ENCODE measurements at regions not wholly inside any gene's neighbourhood (a gene's known extent, or its start where the extent isn't known, plus 50 kb on each side); places are given as distances from the start of the nearest gene placed in this dataset.
A peak's percentile ranks its signal among the peaks of the same experiment; 100 is the strongest.

DNA sequence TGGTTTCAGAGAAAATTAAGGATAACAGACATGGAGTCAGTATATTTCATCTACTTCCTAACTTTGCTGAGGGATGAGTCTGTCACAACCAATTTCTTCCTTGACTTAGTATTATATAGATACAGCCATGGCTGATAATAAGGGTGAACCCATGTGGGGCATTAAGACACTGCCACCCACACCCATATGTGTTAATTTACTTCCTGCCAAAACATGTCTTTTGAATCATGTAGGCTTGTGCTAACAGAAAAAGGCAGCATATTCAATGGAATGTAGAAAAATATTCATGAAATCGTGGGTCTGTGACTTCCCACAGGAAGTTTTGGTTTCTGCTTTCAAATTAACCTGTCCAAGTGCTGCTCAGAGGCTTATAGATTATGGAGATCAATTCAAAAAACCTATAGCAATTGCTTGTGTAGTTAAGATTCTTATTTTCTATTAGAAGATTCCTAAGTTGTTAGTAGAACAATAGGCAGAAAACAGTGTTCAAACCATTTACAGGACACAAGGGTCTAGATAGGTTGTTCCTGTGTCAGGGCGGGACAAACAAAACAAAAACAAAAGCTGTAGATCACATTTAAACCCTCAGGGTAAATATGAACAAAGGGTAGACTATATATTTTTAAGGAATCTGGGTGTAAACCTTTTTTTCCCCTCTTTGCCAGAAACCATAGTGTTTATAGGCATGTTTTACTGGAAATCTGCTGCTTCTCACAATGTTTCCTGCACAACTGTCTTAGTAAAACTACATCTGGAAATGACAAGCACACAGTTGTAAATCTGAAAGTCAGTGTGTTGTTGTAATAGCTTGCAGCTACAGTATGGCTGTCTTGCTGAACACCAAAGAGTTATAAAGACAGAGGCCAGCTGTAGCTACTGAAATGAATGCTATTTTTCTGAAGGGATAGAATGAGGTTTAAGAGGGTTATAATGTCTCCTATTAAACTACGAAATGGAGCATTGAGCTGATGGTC lies 691.2 kb downstream of the EPHA4 start:
- no peak for DNase-seq
- Histone ChIP-seq H2BK5ac (ENCODE audit: low read length) (no peak overlapping the region), H3K4me3 (ENCODE audit: low read length) (no peak overlapping the region), H3K79me1 (ENCODE audit: low read length) (no peaks in the 10 kb centered on the region), H3K4ac (ENCODE audit: low read depth, low read length) (no peak overlapping the region), H2BK15ac (replicated peaks; ENCODE audit: low read depth) (no peak overlapping the region), H3K27ac (ENCODE audit: low read depth, low read length) (no peak overlapping the region), H3K18ac (ENCODE audit: low read length) (no peak overlapping the region), H3K4me2 (ENCODE audit: low read length) (no peak overlapping the region), H3K23ac (ENCODE audit: low read length) (no peak overlapping the region), H3K9ac (ENCODE audit: low read length) (no peak overlapping the region), H4K5ac (ENCODE audit: low read length) (no peak overlapping the region), H2BK120ac (ENCODE audit: low read depth, low read length) (no peak overlapping the region), H3K36me3 (ENCODE audit: control insufficient read depth, insufficient read depth, low read length) (no peaks in the 10 kb centered on the region), H3K4me1 (ENCODE audit: control insufficient read depth, low read depth, low read length) (no peaks in the 10 kb centered on the region), H3K27me3 (ENCODE audit: insufficient read depth, low read length, poor library complexity) (no peaks in the 10 kb centered on the region), H2AK5ac (ENCODE audit: low read length) (no peak overlapping the region), H3K56ac (ENCODE audit: low read length) (no peak overlapping the region), H4K8ac (ENCODE audit: low read depth, low read length) (no peak overlapping the region), H3K79me2 (ENCODE audit: control insufficient read depth, insufficient read depth, low read length) (no peaks in the 10 kb centered on the region)
- WGBS (ENCODE audit: extremely low coverage, insufficient coverage, low lambda C conversion rate): no CpG with 5 or more reads among the region's 3 CpGs

- H3K9ac ChIP-seq (ENCODE audit: low read length): no peak overlapping the region
- no peak overlapping the region for H3K18ac ChIP-seq (ENCODE audit: low read length)
- no peak overlapping the region for H3K23ac ChIP-seq (ENCODE audit: low read length)
- no peak for DNase-seq
- H3K27ac ChIP-seq (ENCODE audit: low read depth, low read length): no peak overlapping the region
- H2BK120ac ChIP-seq (ENCODE audit: low read depth, low read length): no peak overlapping the region
- H2AK5ac ChIP-seq (ENCODE audit: low read length): no peak overlapping the region
- no peak overlapping the region for H4K5ac ChIP-seq (ENCODE audit: low read length)
- H3K4me2 ChIP-seq (ENCODE audit: low read length): no peak overlapping the region
- no peak overlapping the region for H3K4me3 ChIP-seq (ENCODE audit: low read length)
- no peaks in the 10 kb centered on the region for H3K27me3 ChIP-seq (ENCODE audit: insufficient read depth, low read length, poor library complexity)
- no peak overlapping the region for H2BK5ac ChIP-seq (ENCODE audit: low read length)
- no peak overlapping the region for H2BK15ac ChIP-seq (replicated peaks; ENCODE audit: low read depth)
- no peak overlapping the region for H3K4ac ChIP-seq (ENCODE audit: low read depth, low read length)
- H3K79me1 ChIP-seq (ENCODE audit: low read length): no peaks in the 10 kb centered on the region
- peaks cover 2% of the 10 kb centered on the region for H3K4me1 ChIP-seq (ENCODE audit: control insufficient read depth, low read depth, low read length)
- H3K36me3 ChIP-seq (ENCODE audit: control insufficient read depth, insufficient read depth, low read length): no peaks in the 10 kb centered on the region
- H3K56ac ChIP-seq (ENCODE audit: low read length): no peak overlapping the region
- H4K8ac ChIP-seq (ENCODE audit: low read depth, low read length): no peak overlapping the region
- no peaks in the 10 kb centered on the region for H3K79me2 ChIP-seq (ENCODE audit: control insufficient read depth, insufficient read depth, low read length)
Measured at GRCh38 chr2:220882507-220882906, 689.6 kb downstream of the EPHA4 start.

DNA sequence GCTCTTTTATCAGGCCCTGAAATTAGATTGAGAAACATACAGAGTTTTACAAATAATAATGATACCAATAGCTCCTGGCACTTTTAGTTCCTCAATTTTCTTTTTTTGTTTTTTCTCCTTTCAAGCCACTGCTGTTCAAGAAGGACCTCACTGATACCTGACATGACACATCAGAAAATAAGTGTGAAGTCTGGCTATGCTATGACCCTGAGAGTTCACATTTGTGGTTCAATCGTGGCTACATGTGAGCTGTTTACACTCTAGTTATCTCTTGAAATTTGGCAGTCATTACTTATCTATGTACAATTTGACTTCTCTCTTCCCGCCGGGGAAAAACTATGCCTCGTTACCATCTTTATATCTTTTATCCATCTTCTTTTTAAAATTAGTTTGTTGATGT lies 686.5 kb downstream of the EPHA4 start:
- Histone ChIP-seq H4K8ac (ENCODE audit: low read depth, low read length) (no peak overlapping the region), H3K56ac (ENCODE audit: low read length) (no peak overlapping the region), H3K79me2 (ENCODE audit: control insufficient read depth, insufficient read depth, low read length) (no peaks in the 10 kb centered on the region), H3K4me3 (ENCODE audit: low read length) (no peak overlapping the region), H2BK5ac (ENCODE audit: low read length) (no peak overlapping the region), H3K4me1 (ENCODE audit: control insufficient read depth, low read depth, low read length) (peaks cover 2% of the 10 kb centered on the region), H2BK120ac (ENCODE audit: low read depth, low read length) (no peak overlapping the region), H3K79me1 (ENCODE audit: low read length) (no peaks in the 10 kb centered on the region), H3K4ac (ENCODE audit: low read depth, low read length) (no peak overlapping the region), H3K27me3 (ENCODE audit: insufficient read depth, low read length, poor library complexity) (no peaks in the 10 kb centered on the region), H2BK15ac (replicated peaks; ENCODE audit: low read depth) (no peak overlapping the region), H3K27ac (ENCODE audit: low read depth, low read length) (no peak overlapping the region), H4K5ac (ENCODE audit: low read length) (no peak overlapping the region), H3K18ac (ENCODE audit: low read length) (no peak overlapping the region), H3K23ac (ENCODE audit: low read length) (no peak overlapping the region), H2AK5ac (ENCODE audit: low read length) (no peak overlapping the region), H3K4me2 (ENCODE audit: low read length) (no peak overlapping the region), H3K9ac (ENCODE audit: low read length) (no peak overlapping the region), H3K36me3 (ENCODE audit: control insufficient read depth, insufficient read depth, low read length) (no peaks in the 10 kb centered on the region)
- DNase-seq: peak; percentile 42
- WGBS (ENCODE audit: extremely low coverage, insufficient coverage, low lambda C conversion rate): no CpG with 5 or more reads among the region's 4 CpGs

DNA sequence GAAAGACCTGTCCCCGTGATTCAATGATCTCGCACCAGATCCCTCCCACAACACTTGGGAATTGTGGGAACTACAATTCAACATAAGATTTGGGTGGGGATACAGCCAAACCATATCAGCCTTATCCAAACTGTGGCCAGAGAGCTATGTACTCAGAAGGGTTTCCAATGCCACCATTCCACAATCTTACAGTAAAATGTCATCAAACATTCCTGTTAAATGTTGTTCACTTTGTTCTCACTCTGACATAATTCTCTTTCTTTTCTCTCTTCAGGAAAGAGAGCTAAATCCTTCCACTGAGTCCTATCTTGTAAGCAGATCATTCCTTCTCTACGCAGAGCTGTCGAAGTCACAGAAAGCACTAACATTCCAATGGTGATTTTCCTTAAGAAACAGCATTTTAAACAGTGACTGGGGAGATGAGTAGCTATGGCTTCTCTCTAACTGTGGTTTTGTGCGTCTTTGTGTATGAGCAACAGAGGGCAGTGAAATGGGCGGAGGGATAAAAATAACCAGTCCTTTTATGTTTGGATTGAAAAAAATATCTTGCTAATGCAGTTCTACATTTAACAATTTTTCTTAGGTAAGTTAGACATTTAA lies 684.7 kb downstream of the EPHA4 start:
- H3K27me3 ChIP-seq (ENCODE audit: insufficient read depth, low read length, poor library complexity): no peaks in the 10 kb centered on the region
- H3K18ac ChIP-seq (ENCODE audit: low read length): no peak overlapping the region
- H3K56ac ChIP-seq (ENCODE audit: low read length): no peak overlapping the region
- H3K4me2 ChIP-seq (ENCODE audit: low read length): no peak overlapping the region
- no peak overlapping the region for H2BK120ac ChIP-seq (ENCODE audit: low read depth, low read length)
- H4K5ac ChIP-seq (ENCODE audit: low read length): no peak overlapping the region
- H2AK5ac ChIP-seq (ENCODE audit: low read length): no peak overlapping the region
- H3K79me2 ChIP-seq (ENCODE audit: control insufficient read depth, insufficient read depth, low read length): no peaks in the 10 kb centered on the region
- H3K9ac ChIP-seq (ENCODE audit: low read length): no peak overlapping the region
- H2BK15ac ChIP-seq (replicated peaks; ENCODE audit: low read depth): no peak overlapping the region
- no peaks in the 10 kb centered on the region for H3K79me1 ChIP-seq (ENCODE audit: low read length)
- WGBS (ENCODE audit: extremely low coverage, insufficient coverage, low lambda C conversion rate): no CpG with 5 or more reads among the region's 6 CpGs
- no peak overlapping the region for H2BK5ac ChIP-seq (ENCODE audit: low read length)
- H3K4me3 ChIP-seq (ENCODE audit: low read length): no peak overlapping the region
- no peak overlapping the region for H3K4ac ChIP-seq (ENCODE audit: low read depth, low read length)
- no peak overlapping the region for H3K23ac ChIP-seq (ENCODE audit: low read length)
- DNase-seq: peak; percentile 53
- no peak overlapping the region for H3K27ac ChIP-seq (ENCODE audit: low read depth, low read length)
- no peak overlapping the region for H4K8ac ChIP-seq (ENCODE audit: low read depth, low read length)
- H3K36me3 ChIP-seq (ENCODE audit: control insufficient read depth, insufficient read depth, low read length): no peaks in the 10 kb centered on the region
- H3K4me1 ChIP-seq (ENCODE audit: control insufficient read depth, low read depth, low read length): peaks cover 4% of the 10 kb centered on the region

DNA sequence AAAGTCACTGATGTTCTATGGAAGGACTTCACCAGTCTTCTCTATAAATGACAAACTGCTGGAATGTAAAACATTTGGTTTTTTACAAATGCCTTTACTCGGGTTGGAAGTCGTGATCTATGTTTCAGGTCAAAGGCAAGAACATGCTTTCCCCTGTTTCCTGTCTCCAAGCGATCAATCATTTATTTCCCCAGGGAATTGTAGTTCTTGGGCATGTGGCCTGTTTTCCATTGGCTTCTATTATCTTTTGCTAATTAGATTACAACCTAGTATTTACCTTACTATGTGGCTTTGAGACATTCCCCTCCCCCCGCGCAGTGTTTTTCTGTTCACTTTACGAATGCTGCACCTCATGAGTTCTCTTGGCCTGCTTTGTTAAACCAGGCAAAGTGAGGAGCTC lies 684.2 kb downstream of the EPHA4 start:
- Histone ChIP-seq H2BK5ac (ENCODE audit: low read length) (no peak overlapping the region), H3K18ac (ENCODE audit: low read length) (no peak overlapping the region), H3K23ac (ENCODE audit: low read length) (no peak overlapping the region), H3K56ac (ENCODE audit: low read length) (no peak overlapping the region), H3K4me2 (ENCODE audit: low read length) (no peak overlapping the region), H3K9ac (ENCODE audit: low read length) (no peak overlapping the region), H2AK5ac (ENCODE audit: low read length) (no peak overlapping the region), H2BK15ac (replicated peaks; ENCODE audit: low read depth) (peak overlapping the region; percentile 36), H3K79me2 (ENCODE audit: control insufficient read depth, insufficient read depth, low read length) (no peaks in the 10 kb centered on the region), H3K79me1 (ENCODE audit: low read length) (no peaks in the 10 kb centered on the region), H4K8ac (ENCODE audit: low read depth, low read length) (no peak overlapping the region), H3K27me3 (ENCODE audit: insufficient read depth, low read length, poor library complexity) (no peaks in the 10 kb centered on the region), H4K5ac (ENCODE audit: low read length) (no peak overlapping the region), H3K36me3 (ENCODE audit: control insufficient read depth, insufficient read depth, low read length) (no peaks in the 10 kb centered on the region), H3K4me3 (ENCODE audit: low read length) (no peak overlapping the region), H2BK120ac (ENCODE audit: low read depth, low read length) (no peak overlapping the region), H3K4ac (ENCODE audit: low read depth, low read length) (no peak overlapping the region), H3K27ac (ENCODE audit: low read depth, low read length) (no peak overlapping the region), H3K4me1 (ENCODE audit: control insufficient read depth, low read depth, low read length) (peaks cover 4% of the 10 kb centered on the region)
- peak; percentile 43 for DNase-seq
- no CpG with 5 or more reads among the region's 6 CpGs for WGBS (ENCODE audit: extremely low coverage, insufficient coverage, low lambda C conversion rate)

Measured in mesendoderm (in vitro differentiated cells).